HL-60 (cell line): ENCODE measurements at regions not wholly inside any gene's neighbourhood (a gene's known extent, or its start where the extent isn't known, plus 50 kb on each side); places are given as distances from the start of the nearest gene placed in this dataset.

ENCODE experiments used
- GABPA ChIP-seq: IDR thresholded peaks from 2 replicates; pipeline ENCODE4 v1.6.1; 2012; ENCODE audit warnings: low read depth
- POLR2AphosphoS5 ChIP-seq: IDR thresholded peaks from 2 replicates; pipeline ENCODE4 v1.6.1; 2012; ENCODE audit warnings: low read depth
- TF ChIP-seq, protein P1 (sequence below): IDR thresholded peaks from one replicate; pipeline ENCODE4 v1.5.1; 2011; ENCODE audit warnings: low read length, control low read depth, inconsistent platforms; ENCODE audit not compliant: insufficient read depth
- TF ChIP-seq, protein P2 (sequence below): IDR thresholded peaks from 2 replicates; pipeline ENCODE4 v1.6.1; 2012; ENCODE audit warnings: low read depth; ENCODE audit not compliant: insufficient replicate concordance

- TF ChIP-seq, protein P1, sequence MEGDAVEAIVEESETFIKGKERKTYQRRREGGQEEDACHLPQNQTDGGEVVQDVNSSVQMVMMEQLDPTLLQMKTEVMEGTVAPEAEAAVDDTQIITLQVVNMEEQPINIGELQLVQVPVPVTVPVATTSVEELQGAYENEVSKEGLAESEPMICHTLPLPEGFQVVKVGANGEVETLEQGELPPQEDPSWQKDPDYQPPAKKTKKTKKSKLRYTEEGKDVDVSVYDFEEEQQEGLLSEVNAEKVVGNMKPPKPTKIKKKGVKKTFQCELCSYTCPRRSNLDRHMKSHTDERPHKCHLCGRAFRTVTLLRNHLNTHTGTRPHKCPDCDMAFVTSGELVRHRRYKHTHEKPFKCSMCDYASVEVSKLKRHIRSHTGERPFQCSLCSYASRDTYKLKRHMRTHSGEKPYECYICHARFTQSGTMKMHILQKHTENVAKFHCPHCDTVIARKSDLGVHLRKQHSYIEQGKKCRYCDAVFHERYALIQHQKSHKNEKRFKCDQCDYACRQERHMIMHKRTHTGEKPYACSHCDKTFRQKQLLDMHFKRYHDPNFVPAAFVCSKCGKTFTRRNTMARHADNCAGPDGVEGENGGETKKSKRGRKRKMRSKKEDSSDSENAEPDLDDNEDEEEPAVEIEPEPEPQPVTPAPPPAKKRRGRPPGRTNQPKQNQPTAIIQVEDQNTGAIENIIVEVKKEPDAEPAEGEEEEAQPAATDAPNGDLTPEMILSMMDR, result no peak
- TF ChIP-seq POLR2AphosphoS5 (no peak), GABPA (no peak)
- TF ChIP-seq, protein P2, sequence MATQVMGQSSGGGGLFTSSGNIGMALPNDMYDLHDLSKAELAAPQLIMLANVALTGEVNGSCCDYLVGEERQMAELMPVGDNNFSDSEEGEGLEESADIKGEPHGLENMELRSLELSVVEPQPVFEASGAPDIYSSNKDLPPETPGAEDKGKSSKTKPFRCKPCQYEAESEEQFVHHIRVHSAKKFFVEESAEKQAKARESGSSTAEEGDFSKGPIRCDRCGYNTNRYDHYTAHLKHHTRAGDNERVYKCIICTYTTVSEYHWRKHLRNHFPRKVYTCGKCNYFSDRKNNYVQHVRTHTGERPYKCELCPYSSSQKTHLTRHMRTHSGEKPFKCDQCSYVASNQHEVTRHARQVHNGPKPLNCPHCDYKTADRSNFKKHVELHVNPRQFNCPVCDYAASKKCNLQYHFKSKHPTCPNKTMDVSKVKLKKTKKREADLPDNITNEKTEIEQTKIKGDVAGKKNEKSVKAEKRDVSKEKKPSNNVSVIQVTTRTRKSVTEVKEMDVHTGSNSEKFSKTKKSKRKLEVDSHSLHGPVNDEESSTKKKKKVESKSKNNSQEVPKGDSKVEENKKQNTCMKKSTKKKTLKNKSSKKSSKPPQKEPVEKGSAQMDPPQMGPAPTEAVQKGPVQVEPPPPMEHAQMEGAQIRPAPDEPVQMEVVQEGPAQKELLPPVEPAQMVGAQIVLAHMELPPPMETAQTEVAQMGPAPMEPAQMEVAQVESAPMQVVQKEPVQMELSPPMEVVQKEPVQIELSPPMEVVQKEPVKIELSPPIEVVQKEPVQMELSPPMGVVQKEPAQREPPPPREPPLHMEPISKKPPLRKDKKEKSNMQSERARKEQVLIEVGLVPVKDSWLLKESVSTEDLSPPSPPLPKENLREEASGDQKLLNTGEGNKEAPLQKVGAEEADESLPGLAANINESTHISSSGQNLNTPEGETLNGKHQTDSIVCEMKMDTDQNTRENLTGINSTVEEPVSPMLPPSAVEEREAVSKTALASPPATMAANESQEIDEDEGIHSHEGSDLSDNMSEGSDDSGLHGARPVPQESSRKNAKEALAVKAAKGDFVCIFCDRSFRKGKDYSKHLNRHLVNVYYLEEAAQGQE, result no peak
These were observed 137.7 kb upstream of the HDDC2 start for GRCh38 chr6:125439512-125439911.
